ENCODE measurements at regions not wholly inside any gene's neighbourhood (a gene's known extent, or its start where the extent isn't known, plus 50 kb on each side); places are given as distances from the start of the nearest gene placed in this dataset.
"Not testable (repeated sequence)": the region's sequence is repeated elsewhere in the genome, so short reads cannot be mapped to it uniquely, and the experiment has no call there.

DNA sequence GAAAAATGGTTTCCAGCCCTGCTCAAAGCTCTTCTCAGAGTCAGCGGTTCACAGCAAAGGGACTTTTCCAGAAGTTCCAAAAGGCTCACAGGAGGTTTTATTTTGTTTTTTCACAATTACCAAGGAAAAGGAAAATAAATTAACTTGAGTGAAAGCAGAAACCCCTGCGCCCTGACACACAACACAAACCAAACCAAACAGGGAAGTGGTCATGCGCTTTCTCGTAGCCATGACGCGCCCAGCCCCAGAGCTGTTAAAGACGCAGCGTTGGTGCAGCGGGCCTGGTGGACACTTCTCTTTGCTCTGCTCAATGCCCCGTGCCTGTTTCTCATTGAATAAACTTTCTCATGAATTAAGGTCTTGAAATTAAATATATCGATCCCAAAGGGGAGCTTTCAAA is 134.4 kb upstream of the LYZL2 start:
- peak; percentile 66 for DNase-seq (ENCODE audit: low spot score)

DNA sequence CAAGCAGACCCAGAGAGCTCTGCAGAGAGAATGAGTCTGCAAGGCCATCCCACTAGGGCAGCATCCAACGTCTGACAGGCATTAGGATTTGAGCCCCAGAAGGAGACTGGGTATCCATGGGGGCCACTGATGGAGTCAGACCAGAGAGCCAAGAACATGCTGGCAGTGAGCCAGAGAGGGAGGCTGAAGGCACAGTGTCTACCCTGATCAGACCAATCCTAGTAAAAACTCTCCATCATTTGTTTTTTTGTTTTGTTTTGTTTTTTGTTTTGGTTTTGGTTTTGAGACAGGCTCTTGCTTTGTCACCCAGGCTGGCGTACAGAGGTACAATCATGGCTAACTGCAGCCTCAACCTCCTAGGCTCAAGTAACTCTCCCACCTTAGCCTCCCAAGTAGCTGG is 133.1 kb upstream of the LYZL2 start:
- no peak for DNase-seq (ENCODE audit: low spot score)

DNA sequence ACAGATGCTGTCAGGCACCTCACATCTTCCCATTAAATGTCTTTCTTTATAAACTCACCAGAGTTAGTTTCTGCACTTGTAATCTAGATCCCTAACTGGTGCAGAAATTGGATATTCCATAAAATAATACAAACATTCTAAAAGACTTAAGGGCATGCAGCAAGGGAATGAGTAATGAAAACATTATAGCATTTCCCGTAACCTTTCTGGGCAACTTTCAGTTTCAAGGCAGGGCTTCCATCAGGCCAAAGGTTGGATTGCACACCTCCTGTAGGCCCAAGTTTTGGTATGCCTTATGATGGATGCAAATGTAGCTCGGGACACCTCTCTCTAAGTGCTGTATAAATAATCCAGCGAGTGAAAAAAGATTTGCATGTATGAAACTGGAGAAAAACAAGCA is 129.9 kb upstream of the LYZL2 start:
- no peak for DNase-seq (ENCODE audit: low spot score)

DNA sequence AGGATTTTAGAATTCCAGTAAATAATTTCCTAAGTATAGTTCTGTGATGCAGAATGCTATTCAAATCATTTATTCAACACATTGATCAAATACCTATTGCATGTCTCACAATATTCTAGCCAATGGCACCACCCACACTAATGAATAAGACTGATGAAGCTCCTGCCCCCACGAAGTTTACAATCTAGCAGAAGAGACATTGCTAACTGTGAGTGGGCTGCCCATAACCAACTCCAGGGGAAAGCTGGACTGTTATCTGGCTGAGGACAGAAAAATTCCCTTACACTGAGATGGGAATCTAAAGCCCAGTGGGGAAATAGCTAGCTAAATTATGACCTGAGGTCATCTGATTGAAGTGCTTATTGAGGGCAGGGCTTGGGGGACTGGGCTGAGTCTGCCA is 128.8 kb upstream of the LYZL2 start:
- DNase-seq (ENCODE audit: low spot score) = no peak

DNA sequence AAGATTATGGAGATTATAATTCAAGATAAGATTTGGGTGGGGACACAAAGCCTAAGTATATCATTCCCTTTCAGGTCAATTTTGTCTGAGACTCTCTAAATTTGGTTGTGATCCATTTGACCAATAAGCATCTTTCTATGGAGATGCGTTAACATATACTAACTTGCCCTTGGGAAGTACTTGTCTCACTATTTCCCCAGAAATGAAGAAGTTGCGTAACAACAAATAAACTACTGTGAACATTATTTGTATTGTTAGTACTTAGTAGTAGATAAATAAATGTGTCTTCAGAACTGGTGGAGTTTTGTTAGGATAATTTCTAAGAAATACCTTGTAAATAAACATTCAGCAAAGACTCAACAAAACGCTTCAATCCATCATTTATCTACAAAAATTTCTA is 127.3 kb upstream of the LYZL2 start:
- DNase-seq (ENCODE audit: low spot score) = no peak

DNA sequence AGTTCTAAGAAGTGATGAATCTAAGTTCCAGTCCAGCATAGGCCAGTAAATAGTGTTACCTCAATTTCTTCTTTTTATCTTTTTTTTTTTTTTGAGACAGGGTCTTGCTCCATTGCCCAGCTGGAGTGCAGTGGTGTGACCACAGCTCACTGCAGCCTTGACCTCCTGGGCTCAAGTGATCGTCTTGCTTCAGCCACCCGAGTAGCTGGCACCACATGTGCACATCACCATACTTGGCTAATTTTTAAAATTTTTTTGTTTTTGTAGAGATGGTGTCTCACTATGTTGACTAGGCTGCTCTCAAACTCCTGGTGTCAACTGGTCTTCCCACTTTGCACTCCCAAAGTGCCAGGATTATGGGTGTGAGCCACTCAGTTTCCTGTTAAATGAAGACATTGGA is 126.6 kb upstream of the LYZL2 start:
- no peak for DNase-seq (ENCODE audit: low spot score)

DNA sequence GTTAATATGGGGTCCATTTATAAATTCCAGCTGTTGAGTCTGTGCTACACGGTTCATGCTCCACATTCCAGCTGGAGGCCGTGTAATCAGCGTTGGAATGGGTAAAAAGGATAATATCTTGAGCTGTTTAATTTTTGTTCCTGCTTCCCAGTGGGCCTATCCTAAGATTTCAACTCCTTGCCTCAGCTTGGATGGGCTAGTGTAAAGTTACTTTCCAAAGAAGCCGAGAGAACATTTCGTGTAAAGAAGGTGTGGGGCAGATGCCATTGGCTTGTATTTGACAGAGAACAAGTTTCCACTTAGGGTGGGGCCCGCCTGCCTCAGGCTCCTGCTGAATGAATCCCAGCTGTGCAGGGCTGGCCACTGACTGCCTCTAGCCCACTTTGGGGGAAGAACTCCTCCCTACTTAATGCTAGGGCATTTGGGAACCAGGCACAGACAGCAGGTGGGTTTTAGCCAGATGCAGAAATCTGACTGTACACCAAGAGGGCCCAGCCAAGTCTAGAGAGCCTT is 125.9 kb upstream of the LYZL2 start:
- DNase-seq (ENCODE audit: low spot score) = no peak

DNA sequence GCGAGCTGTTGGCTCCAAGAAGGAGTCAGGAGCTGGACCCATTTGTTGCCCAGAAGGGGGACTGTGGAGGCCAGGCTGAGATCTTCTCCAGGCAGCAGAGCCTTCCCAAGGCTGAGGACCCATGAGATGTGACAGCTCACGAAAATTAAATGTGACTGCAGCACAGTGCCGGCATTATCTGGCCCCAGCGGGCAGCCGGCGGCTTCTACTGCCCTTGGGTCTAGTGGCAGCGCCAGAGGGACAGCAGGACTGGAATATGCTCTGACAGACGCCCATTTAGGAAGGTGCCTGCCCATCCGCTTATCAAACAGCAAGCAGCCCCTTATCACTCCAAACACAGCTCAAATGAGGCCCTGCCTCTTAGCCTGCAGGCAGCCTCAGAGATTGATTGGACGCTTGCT is 122.9 kb upstream of the LYZL2 start:
- no peak for DNase-seq (ENCODE audit: low spot score)

DNA sequence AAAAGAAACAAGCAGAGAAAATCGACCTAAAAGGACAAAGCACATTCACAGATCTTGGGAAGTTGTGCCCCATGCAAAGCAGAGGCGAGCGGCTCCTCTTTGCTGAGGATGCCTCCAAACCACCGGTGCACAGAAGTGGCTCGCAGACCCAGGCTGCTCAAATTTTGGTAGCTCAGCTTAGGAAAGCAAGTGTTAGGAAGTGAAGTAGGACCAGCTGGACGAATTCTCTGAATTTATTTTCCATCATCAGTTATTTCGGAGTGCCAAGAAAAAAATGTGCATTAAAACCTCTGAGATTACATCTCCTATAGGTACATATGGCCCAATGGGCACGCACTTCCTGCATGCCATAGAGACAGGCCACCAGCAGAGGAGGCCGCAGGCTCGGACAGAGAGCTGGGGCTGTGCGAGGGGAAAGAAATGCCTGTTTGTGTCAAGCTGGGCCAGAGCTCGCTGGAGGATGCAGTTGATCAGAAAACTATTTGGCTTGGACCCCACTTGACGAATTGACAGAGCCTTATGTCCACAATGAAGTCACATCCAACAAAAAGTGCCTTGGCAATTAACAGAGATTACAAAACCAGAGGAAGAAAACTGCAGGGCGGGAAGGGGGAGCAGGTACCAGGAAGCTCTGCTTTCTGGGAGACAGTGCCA is 122.3 kb upstream of the LYZL2 start:
- DNase-seq (ENCODE audit: low spot score) = peak; percentile 56

DNA sequence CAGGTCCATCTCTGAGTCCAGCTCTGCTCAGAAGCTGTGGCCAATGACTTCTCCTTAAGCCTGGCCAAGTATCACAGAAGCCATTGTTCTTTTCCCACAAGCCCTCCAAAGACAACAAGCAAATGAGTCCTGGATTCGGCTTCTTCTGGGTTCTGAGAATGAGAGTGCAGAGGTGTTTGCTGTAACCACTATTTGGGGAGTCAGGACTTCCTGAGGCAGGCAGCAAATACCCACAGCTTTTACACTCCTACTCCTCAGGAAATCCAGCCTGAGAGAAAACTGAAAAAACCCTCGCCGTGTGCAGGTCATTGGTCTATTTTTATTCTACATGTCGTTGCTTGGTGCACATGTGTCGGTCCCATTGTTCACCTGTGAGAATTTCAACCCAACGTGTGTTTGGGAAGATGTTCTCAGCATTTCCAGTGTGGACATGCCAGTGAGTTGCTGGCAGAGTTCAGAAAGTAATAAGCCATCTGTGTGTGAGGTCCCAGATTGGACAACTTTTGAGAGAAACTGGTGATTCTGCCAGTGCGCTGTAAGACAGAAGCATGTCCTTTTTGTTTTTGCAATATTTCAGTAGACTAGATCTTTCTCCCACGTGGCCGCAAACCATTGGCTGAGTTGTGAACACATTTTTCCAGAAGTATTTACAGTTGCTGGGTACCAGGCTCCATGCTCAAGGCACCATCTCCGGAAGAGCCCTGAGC is 121.6 kb upstream of the LYZL2 start:
- no peak for DNase-seq (ENCODE audit: low spot score)

DNA sequence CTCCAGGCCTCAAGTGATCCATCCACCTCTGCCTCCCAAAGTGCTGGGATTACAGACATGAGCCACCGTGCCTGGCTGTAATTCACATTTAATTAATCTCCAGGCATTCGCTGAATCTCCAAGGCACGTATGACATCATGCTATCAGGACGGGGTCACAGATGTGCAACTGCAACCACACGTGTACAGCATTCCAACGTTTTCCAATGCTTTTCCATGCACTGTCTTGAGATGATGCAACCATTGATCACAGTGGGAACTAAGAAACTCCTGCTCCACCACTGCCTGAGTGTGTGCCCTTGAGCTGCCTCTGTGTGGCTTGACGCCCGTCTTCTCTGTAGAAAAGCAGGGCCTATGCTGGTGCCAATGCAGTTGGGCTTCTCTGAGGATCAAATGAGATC is 119.8 kb upstream of the LYZL2 start:
- no peak for DNase-seq (ENCODE audit: low spot score)

DNA sequence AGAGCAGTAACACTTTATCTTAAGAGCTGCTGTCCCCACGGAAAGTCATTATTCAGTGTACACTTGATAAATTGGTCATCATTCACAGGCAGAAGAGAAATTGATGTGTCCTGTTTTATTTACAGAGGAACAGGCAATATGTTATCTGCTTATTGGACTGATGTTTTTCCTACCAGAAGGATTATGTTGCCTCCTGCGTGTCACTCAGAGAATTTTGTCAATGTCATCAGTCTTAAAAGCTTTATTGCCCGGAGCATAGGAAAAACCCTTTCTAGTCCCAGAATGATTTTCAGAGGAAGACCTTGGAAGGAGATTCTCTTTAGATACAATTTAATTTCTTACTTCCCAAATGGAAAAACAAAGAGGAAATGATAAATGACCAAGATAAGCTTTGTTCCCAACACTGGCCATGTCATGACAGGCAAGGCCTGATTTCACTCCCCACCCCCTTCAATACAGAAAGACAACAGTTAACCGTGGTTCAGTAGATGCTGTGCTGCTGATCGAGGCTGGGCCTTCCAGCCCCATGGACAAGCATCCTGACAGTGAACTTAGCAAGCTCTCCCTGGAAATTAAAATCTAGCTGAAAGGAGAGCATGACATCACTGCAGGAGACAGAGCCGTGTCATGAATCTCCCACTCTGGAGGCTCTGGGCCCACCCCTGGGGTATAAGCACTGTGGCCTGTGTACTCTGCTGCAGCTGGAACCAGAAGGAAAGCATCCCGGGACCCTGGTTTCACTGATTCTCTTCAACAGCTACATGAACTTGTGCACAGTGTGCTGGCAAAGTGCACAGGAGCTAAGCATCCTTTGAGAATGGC is 118.8 kb upstream of the LYZL2 start:
- no peak for DNase-seq (ENCODE audit: low spot score)

DNA sequence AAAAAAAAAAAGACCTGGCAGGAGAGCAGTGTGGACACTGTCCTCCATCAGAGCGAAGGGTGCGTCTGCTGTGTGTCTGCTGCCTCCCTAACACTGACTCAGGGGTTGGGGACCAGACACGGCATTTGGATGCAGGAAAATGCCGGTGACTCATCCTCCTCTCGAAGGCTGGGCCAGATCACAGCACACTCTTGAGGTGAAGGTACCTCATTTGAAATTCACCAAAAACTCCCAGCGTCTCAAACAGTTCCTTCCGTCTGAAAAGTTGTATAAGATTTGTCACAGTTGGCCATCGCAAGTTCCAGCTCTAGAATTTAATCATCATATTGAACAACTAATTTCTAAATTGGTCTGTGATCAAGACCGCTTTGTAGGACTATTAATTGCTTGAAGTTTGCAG is 118.1 kb upstream of the LYZL2 start:
- no peak for DNase-seq (ENCODE audit: low spot score)

DNA sequence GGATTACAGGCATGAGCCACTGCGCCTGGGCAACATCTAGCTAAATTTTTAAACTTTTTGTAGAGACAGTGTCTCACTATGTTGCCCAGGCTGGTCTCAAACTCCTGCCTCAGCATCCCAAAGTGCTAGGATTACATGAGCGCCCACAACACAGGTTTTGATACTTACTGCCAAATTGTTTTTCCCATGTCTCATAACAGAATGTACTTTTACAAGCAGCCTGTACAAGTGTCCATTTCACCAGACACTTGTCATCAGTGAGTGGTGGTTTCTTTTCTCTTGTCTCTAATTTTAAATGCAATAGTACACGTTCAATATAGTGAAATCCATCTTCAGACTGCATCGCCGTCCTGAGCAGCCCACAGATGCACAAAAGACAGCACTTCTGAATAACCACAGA is 116.4 kb upstream of the LYZL2 start:
- no peak for DNase-seq (ENCODE audit: low spot score)

DNA sequence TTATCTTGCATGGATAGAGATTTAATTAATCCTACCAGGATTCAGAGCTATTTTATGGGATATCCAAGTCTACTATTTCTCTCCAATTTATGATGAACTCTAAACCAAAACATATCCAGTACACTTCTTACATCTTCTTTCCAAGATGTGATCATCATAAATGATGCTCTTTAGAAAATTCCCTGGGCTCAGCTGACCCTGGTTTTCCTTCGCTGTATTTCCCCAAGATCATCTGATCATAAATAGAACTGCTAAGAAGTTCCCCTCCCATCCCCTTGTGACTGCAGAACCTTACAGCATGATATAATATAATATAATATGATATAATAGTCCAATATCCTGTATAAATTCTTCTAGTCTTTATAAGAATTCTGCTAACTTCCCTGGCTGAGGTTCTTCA is 114.6 kb upstream of the LYZL2 start:
- no peak for DNase-seq (ENCODE audit: low spot score)

DNA sequence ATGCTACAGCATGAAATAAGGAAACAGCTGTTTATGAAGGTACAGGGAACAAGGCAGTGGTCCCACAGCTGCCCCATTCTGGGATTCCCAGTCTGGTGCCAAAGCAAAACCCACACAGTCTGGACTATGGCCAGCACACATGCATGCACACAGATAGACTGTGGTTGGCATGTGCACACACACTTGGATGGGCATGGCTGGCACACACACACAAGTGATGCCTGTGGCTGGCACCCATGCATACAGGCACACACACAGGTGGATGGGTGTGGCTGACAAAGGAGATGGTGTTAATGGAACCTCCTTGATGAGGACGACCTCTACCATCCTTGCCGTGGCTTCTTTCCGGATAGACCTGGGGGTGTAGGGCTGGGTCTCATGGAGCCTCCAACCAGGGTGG is 114.0 kb upstream of the LYZL2 start:
- DNase-seq (ENCODE audit: low spot score) = no peak

DNA sequence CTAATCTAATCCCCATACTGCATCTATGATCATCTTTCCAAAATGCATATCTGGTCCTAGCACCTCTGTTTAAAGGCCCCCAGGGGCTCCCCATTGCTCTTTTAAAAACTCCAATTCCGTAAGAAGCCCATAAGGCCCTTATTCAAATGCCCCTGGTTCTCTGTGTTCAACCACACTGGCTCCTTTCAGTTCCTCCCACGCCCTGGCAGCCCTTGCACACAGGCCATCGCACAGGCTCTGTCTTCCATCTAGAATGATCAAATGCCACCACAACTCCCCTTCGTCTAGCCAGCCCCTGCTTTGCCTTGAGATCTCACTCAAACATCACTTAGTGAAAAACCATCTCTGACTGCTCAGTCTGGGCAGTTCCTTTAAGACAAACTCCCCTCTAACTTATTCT is 112.9 kb upstream of the LYZL2 start:
- no peak for DNase-seq (ENCODE audit: low spot score)

DNA sequence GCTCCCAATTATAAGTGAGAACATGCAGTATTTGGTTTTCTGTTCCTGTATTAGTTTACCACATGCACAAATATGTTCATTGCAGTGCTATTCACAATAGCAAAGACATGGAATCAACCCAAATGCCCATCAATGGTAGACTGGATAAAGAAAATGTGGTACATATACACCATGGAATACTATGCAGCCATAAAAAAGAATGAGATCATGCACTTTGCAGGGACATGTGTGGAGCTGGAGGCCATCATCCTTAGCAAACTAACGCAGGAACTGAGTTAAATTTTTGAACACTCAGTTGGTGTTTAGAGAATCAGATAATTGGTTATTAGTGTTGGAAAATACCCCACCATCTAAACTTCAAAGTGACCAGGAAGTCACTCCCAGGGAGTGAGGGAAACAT is 111.2 kb upstream of the LYZL2 start:
- not testable (repeated sequence) for DNase-seq (ENCODE audit: low spot score)

DNA sequence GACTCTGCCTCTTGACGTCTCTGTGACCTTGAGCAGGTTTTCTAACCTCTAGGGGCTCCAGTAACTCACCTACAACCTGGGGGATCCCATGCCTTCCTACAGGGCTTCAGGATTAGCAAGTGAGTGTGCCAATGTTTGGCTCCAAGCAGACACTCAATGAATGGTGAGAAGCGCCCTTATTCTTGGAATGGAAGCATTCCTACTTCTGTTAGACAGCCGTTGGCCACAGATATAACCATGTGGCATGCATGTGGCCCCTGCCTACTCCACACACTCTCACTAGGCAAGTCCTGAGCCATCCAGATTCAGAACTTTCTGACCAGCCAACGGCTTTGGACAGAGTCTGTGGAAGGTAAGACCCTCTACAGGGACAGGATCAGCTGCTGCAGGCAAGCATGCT is 108.9 kb upstream of the LYZL2 start:
- no peak for DNase-seq (ENCODE audit: low spot score)

DNA sequence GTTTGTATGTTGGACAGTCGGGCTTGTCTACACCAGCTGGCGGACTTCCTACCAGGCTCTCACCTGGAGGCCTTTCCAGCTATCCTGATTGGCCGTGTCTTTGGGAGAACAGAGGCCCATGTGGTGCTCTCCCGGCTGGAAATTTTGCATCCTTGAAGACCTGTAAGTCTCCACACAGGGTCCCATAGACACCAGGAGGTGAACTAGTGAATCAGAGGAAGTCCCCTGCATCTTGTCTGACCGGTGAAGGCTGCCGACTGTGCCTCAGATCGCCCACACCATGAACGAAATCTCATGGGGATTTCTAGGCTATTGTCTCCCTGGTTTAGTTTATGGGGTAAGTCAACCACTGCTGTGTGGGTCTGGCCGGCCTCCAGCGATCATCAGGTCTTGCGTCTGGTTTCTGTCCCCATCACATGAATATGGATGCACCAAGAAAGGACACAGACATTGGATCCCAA is 108.4 kb upstream of the LYZL2 start:
- DNase-seq (ENCODE audit: low spot score) = no peak

DNA sequence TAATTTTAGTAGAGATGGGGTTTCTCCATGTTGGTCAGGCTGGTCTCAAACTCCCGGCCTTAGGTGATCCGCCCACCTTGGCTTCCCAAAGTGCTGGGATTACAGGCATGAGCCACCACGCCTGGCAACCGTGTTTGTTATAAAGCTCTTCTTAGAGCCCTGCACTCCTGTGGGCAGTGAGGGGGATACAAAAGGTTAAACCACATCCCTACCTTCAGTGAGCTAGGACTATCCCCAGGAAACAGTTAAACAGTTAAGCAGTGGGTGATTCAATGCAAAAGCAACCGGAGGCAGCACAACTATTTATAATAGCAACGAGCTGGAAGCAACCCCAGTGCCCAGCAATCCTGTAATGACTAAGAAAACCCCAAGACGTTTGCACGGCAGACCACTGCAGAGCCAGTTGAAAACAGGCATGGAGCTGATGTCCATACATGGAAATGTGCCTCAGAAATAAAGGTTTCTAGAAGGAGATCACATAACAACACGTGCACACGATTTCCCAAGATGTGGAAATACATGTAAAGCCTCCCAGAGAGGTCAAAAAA is 107.2 kb upstream of the LYZL2 start:
- DNase-seq (ENCODE audit: low spot score) = peak; percentile 44

DNA sequence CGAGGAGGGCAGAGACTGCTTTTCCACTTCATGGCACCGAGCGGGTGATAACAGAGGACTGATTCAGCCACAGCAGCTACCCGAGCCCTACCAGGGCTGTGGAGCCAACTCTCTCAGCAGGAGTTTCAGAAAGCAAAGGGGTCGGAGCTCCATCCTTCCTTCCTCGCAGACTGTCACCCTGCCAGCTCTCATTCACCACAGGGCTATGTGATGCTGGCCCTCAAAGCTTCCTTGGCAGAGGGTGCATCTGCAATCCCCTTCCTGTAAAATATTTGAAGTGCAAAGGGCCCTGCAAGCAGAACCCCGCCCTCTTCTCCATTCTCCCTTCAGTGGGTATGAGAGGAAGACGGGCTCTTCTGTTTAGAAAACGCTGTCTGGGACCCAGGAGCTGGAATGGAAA is 105.3 kb upstream of the LYZL2 start:
- no peak for DNase-seq (ENCODE audit: low spot score)

Measured in mucosa of gallbladder (tissue), 1 donor.